ENCODE measurements at regions not wholly inside any gene's neighbourhood (a gene's known extent, or its start where the extent isn't known, plus 50 kb on each side); places are given as distances from the start of the nearest gene placed in this dataset.

DNA sequence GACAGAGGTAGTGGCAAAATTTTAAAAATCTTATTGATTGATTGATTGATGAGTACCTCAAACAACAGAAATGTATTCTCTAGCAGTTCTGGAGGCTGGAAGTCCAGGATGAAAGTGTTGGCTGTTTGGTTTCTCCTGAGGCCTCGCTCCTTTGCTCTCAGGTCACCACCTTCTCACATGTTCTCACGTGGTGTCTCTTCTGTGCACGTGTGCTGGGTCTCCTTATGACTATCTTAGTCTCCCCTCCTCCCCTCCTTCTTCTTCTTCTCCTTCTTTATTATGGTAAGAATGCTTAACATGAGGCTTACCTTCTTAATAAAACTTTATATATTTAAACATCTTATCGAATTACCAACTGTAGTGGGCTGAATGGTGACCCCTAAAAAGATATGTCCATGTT is 446.0 kb upstream of the SPHKAP start:
- Mint-ChIP-seq H3K4me3 (no peak overlapping the region), H3K36me3 (ENCODE audit: low read depth) (no peaks in the 10 kb centered on the region), H3K4me1 (ENCODE audit: low read depth) (peaks cover 26% of the 10 kb centered on the region), H3K27ac (no peak overlapping the region), H3K27me3 (ENCODE audit: insufficient read depth) (no peaks in the 10 kb centered on the region), H3K9me3 (no peaks in the 10 kb centered on the region)
- no peak for DNase-seq
- no peak for TF ChIP-seq CTCF (IDR thresholded peaks at IDR 0.05)

DNA sequence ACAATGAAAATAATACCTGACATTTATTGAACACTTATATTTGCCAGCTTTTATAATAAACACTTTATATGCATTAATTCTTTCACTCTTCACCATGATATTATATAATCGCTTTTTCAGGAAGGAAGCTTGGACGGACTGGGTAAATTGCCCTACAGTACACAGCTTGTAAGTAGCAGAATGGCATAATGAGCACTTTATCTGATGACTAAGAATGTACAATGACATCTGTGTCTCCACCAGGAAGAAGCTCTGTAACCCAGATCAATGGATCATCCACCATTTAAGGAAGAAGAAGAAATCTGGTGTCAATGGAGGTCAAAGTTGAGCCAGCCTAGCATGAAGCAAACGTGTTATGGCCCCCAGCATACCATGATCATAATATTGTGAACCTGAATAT is 444.0 kb upstream of the SPHKAP start:
- TF ChIP-seq CTCF (IDR thresholded peaks at IDR 0.05): no peak
- Mint-ChIP-seq H3K36me3 (ENCODE audit: low read depth) (no peaks in the 10 kb centered on the region), H3K4me3 (no peak overlapping the region), H3K9me3 (no peaks in the 10 kb centered on the region), H3K27me3 (ENCODE audit: insufficient read depth) (no peaks in the 10 kb centered on the region), H3K4me1 (ENCODE audit: low read depth) (peaks cover 20% of the 10 kb centered on the region), H3K27ac (no peak overlapping the region)
- DNase-seq: no peak

- H3K36me3 Mint-ChIP-seq (ENCODE audit: low read depth): no peaks in the 10 kb centered on the region
- no peak overlapping the region for H3K27ac Mint-ChIP-seq
- no peaks in the 10 kb centered on the region for H3K27me3 Mint-ChIP-seq (ENCODE audit: insufficient read depth)
- H3K9me3 Mint-ChIP-seq: no peaks in the 10 kb centered on the region
- DNase-seq: no peak
- no peak overlapping the region for H3K4me3 Mint-ChIP-seq
- peaks cover 14% of the 10 kb centered on the region for H3K4me1 Mint-ChIP-seq (ENCODE audit: low read depth)
- TF ChIP-seq CTCF (IDR thresholded peaks at IDR 0.05): no peak
These were observed 443.2 kb upstream of the SPHKAP start for GRCh38 chr2:228624733-228625132.

- no peak for TF ChIP-seq CTCF (IDR thresholded peaks at IDR 0.05)
- Mint-ChIP-seq H3K36me3 (ENCODE audit: low read depth) (peaks cover 12% of the 10 kb centered on the region; the same call in 1 of the 2 replicates), H3K4me3 (no peak overlapping the region), H3K27me3 (ENCODE audit: insufficient read depth) (no peaks in the 10 kb centered on the region), H3K9me3 (no peaks in the 10 kb centered on the region), H3K27ac (no peak overlapping the region), H3K4me1 (ENCODE audit: low read depth) (peaks cover 65% of the 10 kb centered on the region)
- no peak for DNase-seq
These were observed 434.0 kb upstream of the SPHKAP start for GRCh38 chr2:228615496-228615895.

DNA sequence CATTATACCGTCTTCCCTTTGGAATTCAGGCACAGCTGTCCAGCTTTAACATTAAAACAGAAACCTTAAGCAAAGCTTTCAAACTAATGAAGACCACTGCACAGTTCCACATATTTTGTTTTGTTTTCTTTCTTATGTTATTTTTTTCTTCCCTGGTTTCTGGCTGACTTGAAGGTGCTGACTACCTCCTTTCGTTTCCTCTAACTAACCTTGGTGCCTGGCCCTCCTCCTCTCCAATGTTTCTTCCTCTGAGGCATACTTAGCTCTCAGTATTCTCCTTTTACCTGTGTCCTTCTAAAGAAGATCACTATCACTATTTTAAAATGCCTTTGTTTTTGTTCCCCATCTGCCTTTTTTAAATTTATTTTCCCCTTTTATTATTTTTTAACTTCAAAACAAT is 433.3 kb upstream of the SPHKAP start:
- DNase-seq: no peak
- Mint-ChIP-seq H3K4me3 (no peak overlapping the region), H3K27me3 (ENCODE audit: insufficient read depth) (no peaks in the 10 kb centered on the region), H3K27ac (peak overlapping the region; percentile 27; the same call in 1 of the 2 replicates), H3K4me1 (ENCODE audit: low read depth) (peaks cover 69% of the 10 kb centered on the region), H3K9me3 (no peaks in the 10 kb centered on the region), H3K36me3 (ENCODE audit: low read depth) (peaks cover 12% of the 10 kb centered on the region; the same call in 1 of the 2 replicates)
- TF ChIP-seq CTCF (IDR thresholded peaks at IDR 0.05): no peak
